GM21423 (cell line): ENCODE measurements at regions not wholly inside any gene's neighbourhood (a gene's known extent, or its start where the extent isn't known, plus 50 kb on each side); places are given as distances from the start of the nearest gene placed in this dataset.
"Not testable (repeated sequence)": the region's sequence is repeated elsewhere in the genome, so short reads cannot be mapped to it uniquely, and the experiment has no call there.

Source experiments
- ATAC-seq: cut with Tn5 transposase; IDR thresholded peaks from one replicate; pipeline ENCODE4 v1.9.1; 2021; ENCODE audit warnings: mild to moderate bottlenecking, moderate library complexity; ENCODE audit not compliant: unreplicated experiment

GRCh38 chr2:228540976-228541375, 359.5 kb upstream of the SPHKAP start:
- no peak for ATAC-seq

- no peak for ATAC-seq
Measured at GRCh38 chr2:228535396-228535795, 353.9 kb upstream of the SPHKAP start.

GRCh38 chr2:228533156-228533555, 351.7 kb upstream of the SPHKAP start:
- no peak for ATAC-seq

DNA sequence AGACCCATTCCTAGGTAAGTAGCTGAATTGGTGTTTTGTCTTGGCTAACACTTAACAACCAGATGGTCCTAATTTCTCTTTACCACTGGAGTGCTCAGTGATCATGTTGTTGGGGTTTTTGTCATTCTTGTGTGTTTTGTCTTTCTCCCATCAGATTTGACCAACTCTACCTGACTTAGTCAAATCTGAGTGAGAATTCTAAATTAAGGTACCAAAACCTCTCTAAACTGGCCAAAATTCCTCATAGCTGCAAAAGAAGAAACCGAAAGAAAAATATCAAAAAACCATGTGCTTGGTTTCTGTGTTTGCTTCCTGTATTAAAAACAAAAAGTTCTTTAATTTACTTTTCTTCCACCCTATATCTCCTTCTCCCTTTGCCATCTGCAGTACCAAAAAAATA, 350.7 kb upstream of the SPHKAP start:
- ATAC-seq, result no peak

- no peak for ATAC-seq
Measured at GRCh38 chr2:228527197-228527881, 345.9 kb upstream of the SPHKAP start.

DNA sequence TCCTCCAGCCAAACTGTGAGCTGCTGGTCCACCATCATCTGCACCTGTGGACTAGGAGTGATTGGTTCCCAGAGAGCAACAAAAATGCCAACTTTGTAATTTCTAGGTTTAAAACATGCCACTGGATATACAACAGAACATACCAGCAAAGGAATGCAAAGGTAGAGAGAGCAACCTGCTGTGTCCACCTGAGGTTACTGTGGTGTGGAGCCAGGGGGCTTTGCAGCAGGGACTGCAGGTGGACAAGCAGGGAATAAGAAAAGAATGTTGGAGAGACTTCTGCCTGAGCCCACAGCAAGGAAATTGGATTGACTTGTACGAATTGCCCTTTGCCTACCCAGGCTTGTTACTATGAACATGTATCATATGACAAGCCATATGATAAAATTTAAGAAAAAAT, 345.2 kb upstream of the SPHKAP start:
- ATAC-seq, result no peak

GRCh38 chr2:228522977-228523376, 341.5 kb upstream of the SPHKAP start:
- no peak for ATAC-seq

- ATAC-seq, result no peak
Measured at GRCh38 chr2:228522276-228522675, 340.8 kb upstream of the SPHKAP start.

- no peak for ATAC-seq
Measured at GRCh38 chr2:228519561-228519960, 338.1 kb upstream of the SPHKAP start.

DNA sequence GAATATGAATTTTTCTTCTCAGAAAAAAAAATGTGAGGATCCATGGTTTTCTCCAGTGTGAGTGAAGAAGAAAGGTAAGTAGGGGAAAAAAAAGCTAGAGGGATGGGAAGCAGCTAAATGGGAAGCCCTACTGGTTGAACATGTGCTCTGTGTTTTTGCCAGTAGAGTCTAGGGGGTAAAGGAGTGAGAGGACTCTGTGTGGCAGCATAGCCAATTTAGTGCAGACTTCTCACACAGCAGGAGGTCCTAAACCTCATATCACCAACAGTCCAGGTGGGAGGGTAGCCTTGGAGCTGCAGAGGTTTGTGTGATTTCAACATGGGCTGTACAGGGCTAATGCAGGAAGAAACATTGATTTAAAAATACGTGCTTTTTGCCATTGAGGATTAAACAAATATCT, 334.5 kb upstream of the SPHKAP start:
- no peak for ATAC-seq

GRCh38 chr2:228513480-228513879, 332.0 kb upstream of the SPHKAP start:
- ATAC-seq, result not testable (repeated sequence)

DNA sequence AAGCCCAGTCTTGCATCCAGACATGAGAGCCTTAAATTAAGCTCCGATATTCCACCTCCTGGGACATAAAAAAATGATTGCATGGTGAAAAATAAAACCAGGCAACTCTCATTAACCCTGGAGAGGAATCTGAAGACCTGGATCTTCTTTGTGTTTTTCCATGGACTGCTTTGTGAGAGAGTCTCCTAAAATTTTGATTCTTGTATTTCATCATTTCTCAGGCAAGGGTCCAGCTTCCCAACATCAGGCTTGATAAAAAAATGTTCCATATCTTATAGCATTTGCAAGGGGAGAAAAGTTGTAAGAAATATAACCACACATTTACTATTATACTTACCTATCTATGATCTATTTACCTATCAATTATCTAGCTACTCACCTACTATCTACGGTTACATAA, 327.5 kb upstream of the SPHKAP start:
- ATAC-seq, result no peak

DNA sequence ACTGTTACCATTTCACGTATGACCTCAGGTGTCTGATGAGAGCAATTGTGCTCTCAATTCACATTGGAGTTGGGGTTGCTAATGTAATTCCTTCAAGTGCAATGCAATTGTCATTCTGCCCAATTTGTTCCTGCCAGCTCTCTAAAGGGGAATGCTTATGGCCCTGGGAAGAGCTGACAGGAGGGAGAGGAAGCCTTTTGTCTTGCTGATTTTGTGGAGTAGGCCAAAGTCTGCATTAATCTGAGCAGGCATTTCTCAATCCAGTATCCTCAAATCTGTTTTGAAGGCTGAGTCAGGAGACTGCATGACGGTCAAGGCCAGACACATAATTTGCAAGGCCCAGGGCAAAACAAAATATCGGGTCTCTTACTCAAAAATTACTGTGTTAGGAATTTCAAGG, 326.4 kb upstream of the SPHKAP start:
- no peak for ATAC-seq

DNA sequence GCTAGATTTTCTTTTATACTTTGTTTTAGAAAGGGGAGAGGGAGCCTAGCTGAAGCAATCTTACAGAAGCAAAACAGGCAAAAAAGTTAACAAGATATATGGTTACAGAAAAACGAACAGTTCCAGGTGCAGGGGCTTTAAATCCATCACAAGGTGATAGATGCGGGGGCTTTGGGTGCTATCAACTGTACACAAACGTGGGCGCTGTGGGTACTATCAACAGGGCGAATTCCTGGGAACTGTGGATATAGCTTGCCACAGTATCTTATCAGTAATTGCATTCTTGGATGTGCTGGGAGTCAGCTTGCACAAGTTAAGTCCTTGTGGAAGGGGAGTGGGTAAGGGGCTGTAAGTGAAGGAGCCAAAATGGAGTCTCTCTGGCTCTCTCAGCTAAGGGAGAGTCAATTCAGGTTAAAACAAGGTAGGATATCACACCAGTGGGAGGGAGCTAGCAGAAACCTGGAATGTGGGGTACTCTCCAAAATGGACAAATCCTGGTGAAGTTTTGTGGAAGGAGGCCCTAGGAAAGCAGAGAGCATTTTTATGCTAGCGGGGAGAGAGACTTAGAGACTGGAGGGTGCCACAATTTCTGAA, 325.8 kb upstream of the SPHKAP start:
- no peak for ATAC-seq

DNA sequence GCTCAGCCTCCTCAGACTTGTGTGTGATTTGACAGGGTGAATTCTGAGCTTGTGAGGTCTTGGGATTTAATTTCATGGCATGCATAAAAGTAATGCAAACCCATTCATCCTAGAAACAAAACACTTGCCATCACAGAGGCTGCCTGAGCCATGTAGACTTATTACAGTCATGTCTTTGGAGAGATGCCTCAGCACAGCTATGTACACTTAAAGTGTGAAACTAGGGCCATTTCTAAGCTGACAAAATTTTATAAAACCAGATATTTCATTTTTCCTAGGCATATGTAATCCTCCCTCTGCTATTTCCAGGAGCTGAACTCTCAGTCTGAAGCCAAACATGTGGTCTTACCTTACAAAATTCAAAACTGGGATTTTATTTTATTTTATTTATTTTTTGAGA, 322.2 kb upstream of the SPHKAP start:
- ATAC-seq, result no peak

GRCh38 chr2:228493852-228494251, 312.4 kb upstream of the SPHKAP start:
- no peak for ATAC-seq

DNA sequence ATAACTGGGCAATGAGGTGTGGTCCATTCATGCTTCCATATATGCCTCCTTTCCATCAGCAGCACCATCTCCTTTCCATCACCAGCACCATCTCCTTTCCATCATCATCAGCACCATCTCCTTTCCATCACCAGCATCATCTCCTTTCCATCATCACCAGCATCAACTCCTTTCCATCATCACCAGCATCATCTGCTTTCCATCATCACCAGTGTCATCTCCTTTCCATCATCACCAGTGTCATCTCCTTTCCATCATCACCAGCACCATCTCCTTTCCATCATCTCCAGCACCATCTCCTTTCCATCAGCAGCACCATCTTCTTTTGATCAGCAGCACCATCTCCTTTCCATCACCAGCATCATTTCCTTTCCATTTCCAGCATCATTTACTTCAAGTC, 297.5 kb upstream of the SPHKAP start:
- no peak for ATAC-seq

DNA sequence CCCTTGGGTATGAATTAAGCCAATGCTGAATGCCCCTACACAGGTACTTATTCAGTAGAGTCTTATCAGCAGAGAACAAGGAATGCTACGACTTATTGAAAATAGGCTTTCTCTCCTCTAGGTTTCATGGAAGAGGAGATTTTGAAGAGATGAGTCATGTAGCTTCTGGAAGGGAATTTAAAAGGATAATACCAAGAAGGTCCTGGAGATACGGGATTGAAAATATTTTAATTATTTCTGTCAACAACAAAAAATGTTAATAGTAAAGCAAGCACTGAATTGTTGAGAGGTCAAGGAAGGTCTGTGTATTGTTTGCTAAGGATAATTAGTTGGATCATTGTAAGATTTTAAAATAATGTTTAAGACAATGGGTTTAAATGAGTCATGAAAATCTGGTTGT, 293.0 kb upstream of the SPHKAP start:
- ATAC-seq, result no peak

- ATAC-seq, result no peak
Measured at GRCh38 chr2:228469721-228470120, 288.2 kb upstream of the SPHKAP start.

DNA sequence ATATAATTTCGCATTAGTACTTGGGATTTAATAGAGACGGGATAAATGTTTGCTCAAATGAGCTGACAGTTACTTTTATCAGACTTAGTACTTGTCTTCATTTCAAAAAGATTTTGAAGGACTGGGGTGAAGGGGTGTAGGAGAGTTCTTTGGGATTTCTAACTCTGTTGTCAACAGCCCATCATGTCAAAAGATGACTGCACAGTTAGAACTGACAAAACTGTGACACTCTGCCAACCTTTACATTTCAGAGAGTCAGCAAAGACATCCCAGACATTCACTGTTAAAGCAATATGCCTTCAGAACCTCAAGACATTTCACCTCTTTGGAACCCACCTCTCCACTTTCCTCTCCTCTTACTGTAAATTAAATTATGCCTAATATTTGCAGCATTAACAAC, 285.4 kb upstream of the SPHKAP start:
- ATAC-seq, result no peak

- no peak for ATAC-seq
Measured at GRCh38 chr2:228465408-228465807, 283.9 kb upstream of the SPHKAP start.

GRCh38 chr2:228458364-228458763, 276.9 kb upstream of the SPHKAP start:
- ATAC-seq, result no peak
